ENCODE measurements at regions not wholly inside any gene's neighbourhood (a gene's known extent, or its start where the extent isn't known, plus 50 kb on each side); places are given as distances from the start of the nearest gene placed in this dataset.

DNA sequence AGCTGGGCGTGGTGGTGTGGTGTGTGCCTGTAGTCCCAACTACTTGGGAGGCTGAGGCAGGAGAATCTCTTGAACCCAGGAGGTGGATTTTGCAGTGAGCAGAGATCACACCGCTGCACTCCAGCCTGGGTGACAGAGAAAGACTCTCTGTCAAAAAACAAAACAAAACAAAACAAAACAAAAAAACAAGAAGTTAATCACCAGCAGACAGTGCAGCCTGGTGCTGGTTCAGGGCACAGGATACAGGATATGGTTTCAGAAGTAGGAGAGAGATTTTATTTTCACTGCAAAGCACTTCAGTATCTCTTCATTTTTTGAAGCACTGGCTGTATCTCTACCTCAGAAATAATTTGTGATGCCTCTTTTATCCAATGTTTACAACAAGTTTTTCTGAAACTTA is 1222.9 kb upstream of the PRKX start:
- DNase-seq (no peak), ATAC-seq (no peak)
- ChIA-PET POLR2A (no interaction called here), CTCF (no interaction called here)
- intact Hi-C loops (cut with micrococcal nuclease), result no loop called here
- TF ChIP-seq, protein P1, sequence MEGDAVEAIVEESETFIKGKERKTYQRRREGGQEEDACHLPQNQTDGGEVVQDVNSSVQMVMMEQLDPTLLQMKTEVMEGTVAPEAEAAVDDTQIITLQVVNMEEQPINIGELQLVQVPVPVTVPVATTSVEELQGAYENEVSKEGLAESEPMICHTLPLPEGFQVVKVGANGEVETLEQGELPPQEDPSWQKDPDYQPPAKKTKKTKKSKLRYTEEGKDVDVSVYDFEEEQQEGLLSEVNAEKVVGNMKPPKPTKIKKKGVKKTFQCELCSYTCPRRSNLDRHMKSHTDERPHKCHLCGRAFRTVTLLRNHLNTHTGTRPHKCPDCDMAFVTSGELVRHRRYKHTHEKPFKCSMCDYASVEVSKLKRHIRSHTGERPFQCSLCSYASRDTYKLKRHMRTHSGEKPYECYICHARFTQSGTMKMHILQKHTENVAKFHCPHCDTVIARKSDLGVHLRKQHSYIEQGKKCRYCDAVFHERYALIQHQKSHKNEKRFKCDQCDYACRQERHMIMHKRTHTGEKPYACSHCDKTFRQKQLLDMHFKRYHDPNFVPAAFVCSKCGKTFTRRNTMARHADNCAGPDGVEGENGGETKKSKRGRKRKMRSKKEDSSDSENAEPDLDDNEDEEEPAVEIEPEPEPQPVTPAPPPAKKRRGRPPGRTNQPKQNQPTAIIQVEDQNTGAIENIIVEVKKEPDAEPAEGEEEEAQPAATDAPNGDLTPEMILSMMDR (IDR thresholded peaks at IDR 0.05), result no peak
- Mint-ChIP-seq H3K4me3 (no peak overlapping the region), H3K27me3 (no peaks in the 10 kb centered on the region), H3K27ac (no peak overlapping the region), H3K36me3 (ENCODE audit: low read depth) (no peaks in the 10 kb centered on the region), H3K4me1 (ENCODE audit: low read depth) (no peaks in the 10 kb centered on the region), H3K9me3 (no peaks in the 10 kb centered on the region)

DNA sequence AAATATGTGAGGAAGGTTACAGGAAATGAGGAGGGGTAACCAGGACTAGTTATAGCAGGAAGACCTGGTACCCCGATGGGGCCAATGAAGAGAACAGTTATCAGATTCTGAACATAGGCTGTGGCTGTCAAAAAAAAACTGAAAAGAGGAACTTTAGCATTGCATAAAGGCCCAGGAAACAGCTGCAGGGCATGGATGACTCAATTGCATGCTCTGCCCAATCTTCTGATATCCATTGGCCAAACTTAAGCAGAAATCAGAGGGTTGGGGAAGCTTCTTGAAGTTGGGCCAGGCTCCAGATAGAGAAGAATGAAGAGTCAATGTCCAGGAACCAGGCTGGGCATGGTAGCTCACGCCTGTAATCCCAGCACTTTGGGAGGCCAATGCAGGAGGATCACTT is 1222.4 kb upstream of the PRKX start:
- intact Hi-C loops (cut with micrococcal nuclease), result no loop called here
- no peak overlapping the region for H3K4me3 Mint-ChIP-seq
- no peak for ATAC-seq
- no peaks in the 10 kb centered on the region for H3K36me3 Mint-ChIP-seq (ENCODE audit: low read depth)
- no peaks in the 10 kb centered on the region for H3K9me3 Mint-ChIP-seq
- DNase-seq, result no peak
- CTCF ChIA-PET, result no interaction called here
- H3K27ac Mint-ChIP-seq, result no peak overlapping the region
- no peaks in the 10 kb centered on the region for H3K4me1 Mint-ChIP-seq (ENCODE audit: low read depth)
- POLR2A ChIA-PET, result no interaction called here
- no peaks in the 10 kb centered on the region for H3K27me3 Mint-ChIP-seq
- TF ChIP-seq, protein P1 (IDR thresholded peaks at IDR 0.05), result no peak

DNA sequence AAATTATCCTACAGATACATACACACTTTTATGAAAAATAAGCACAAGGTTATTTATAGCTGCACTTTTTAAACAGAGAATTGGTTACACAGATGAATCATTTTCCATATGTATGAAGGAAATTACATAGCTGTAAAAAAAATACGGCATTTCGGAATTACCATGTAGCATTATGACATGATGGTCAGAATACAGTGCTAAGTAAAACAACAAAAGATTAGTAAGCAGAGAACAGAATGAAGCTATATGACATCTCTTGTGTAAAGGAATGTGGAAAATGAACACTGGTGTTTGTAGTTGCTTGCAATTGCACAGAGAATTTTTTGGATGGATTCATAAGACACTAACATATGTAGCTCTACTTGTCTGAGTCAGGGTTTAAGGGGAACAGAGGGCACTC is 1222.0 kb upstream of the PRKX start:
- POLR2A ChIA-PET, result no interaction called here
- intact Hi-C loops (cut with micrococcal nuclease), result no loop called here

DNA sequence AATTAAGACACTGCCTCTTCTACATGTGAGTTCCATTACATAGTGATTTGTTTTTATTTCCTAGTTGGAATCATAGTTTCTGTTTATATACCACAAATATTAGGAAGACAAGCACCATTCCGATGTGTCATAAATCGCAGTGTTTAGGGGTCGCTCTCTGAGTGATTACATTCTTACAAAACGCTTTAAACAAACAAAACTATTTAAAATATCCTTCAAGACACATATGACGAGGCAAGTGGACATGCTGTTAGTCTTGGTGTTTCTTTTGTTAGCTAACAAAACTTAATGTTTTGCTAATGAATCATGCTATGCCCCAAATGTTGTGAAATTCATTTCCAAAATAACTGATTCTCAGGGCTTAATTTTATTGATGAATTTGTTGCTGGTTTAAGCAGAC is 1219.3 kb upstream of the PRKX start:
- ATAC-seq (no peak), DNase-seq (no peak)
- H3K4me3 Mint-ChIP-seq, result no peak overlapping the region
- H3K27me3 Mint-ChIP-seq, result no peaks in the 10 kb centered on the region
- intact Hi-C loops (cut with micrococcal nuclease), result no loop called here
- no peaks in the 10 kb centered on the region for H3K4me1 Mint-ChIP-seq (ENCODE audit: low read depth)
- POLR2A ChIA-PET, result no interaction called here
- H3K9me3 Mint-ChIP-seq, result no peaks in the 10 kb centered on the region
- H3K36me3 Mint-ChIP-seq (ENCODE audit: low read depth), result no peaks in the 10 kb centered on the region
- TF ChIP-seq, protein P1 (IDR thresholded peaks at IDR 0.05), result no peak
- no peak overlapping the region for H3K27ac Mint-ChIP-seq
- CTCF ChIA-PET, result no interaction called here

More for the DNA sequence above, 1222.0 kb upstream of the PRKX start:
- no peak overlapping the region for H3K27ac Mint-ChIP-seq
- H3K27me3 Mint-ChIP-seq, result no peaks in the 10 kb centered on the region
- H3K9me3 Mint-ChIP-seq, result no peaks in the 10 kb centered on the region
- H3K4me1 Mint-ChIP-seq (ENCODE audit: low read depth), result no peaks in the 10 kb centered on the region
- DNase-seq (no peak), ATAC-seq (no peak)
- TF ChIP-seq, protein P1 (IDR thresholded peaks at IDR 0.05), result no peak
- CTCF ChIA-PET, result no interaction called here
- no peaks in the 10 kb centered on the region for H3K36me3 Mint-ChIP-seq (ENCODE audit: low read depth)
- no peak overlapping the region for H3K4me3 Mint-ChIP-seq

DNA sequence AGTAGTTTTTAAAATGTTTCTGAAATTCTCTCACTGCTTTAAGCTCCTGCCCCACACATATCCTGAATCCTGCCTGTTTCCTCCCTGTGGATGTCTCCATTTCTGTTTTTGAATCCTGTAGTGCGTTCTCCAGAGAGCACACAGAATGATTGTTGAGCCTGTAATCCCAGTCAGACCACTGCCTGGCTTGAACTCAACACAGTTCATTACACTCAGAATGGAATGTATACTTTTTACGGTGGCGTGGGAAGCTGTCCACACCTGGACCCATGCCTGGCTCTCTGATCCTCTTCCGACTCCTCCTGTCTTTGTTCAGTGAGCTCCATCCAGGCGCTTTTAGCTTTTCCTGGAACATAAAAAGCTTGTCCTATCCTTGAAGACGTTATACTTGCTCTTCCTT is 1217.0 kb upstream of the PRKX start:
- intact Hi-C loops (cut with micrococcal nuclease), result no loop called here
- DNase-seq (no peak), ATAC-seq (no peak)
- no peaks in the 10 kb centered on the region for H3K9me3 Mint-ChIP-seq
- H3K36me3 Mint-ChIP-seq (ENCODE audit: low read depth), result no peaks in the 10 kb centered on the region
- H3K4me1 Mint-ChIP-seq (ENCODE audit: low read depth), result no peaks in the 10 kb centered on the region
- H3K27me3 Mint-ChIP-seq, result no peaks in the 10 kb centered on the region
- H3K4me3 Mint-ChIP-seq, result no peak overlapping the region
- no peak overlapping the region for H3K27ac Mint-ChIP-seq
- TF ChIP-seq, protein P1 (IDR thresholded peaks at IDR 0.05), result no peak
- ChIA-PET POLR2A (no interaction called here), CTCF (no interaction called here)
